HFFc6 (cell line): ENCODE measurements at regions not wholly inside any gene's neighbourhood (a gene's known extent, or its start where the extent isn't known, plus 50 kb on each side); places are given as distances from the start of the nearest gene placed in this dataset.

Source experiments
- DNase-seq: peaks from one replicate; pipeline ENCODE4 v3.0.0-alpha.2; 2018
- H3K27ac Mint-ChIP-seq: 2 replicates; pipeline ENCODE4 v1.8.0; 2020; ENCODE audit warnings: mild to moderate bottlenecking, mixed read lengths
- H3K27me3 Mint-ChIP-seq: 2 replicates; pipeline ENCODE4 v1.8.0; 2021; ENCODE audit warnings: mild to moderate bottlenecking, moderate library complexity, mixed read lengths; ENCODE audit not compliant: insufficient read depth
- H3K36me3 Mint-ChIP-seq: 2 replicates; pipeline ENCODE4 v1.8.0; 2021; ENCODE audit warnings: low read depth, mixed read lengths
- H3K4me1 Mint-ChIP-seq: 2 replicates; pipeline ENCODE4 v1.8.0; 2020; ENCODE audit warnings: low read depth, mixed read lengths
- H3K4me3 Mint-ChIP-seq: 2 replicates; pipeline ENCODE4 v1.8.0; 2020; ENCODE audit warnings: mild to moderate bottlenecking, moderate library complexity, mixed read lengths
- H3K9me3 Mint-ChIP-seq: 2 replicates; pipeline ENCODE4 v1.8.0; 2020; ENCODE audit warnings: mild to moderate bottlenecking, mixed read lengths
- CTCF ChIP-seq: fragments of 200-600 bp; sonication (generic); IDR thresholded peaks from 2 replicates; pipeline ENCODE4 v1.5.0; 2021; ENCODE audit warnings: antibody characterized with exemption, mild to moderate bottlenecking

- H3K4me1 Mint-ChIP-seq: no peaks in the 10 kb centered on the region
- H3K36me3 Mint-ChIP-seq: no peaks in the 10 kb centered on the region
- H3K27ac Mint-ChIP-seq: no peak overlapping the region
- no peaks in the 10 kb centered on the region for H3K9me3 Mint-ChIP-seq
- H3K27me3 Mint-ChIP-seq: no peaks in the 10 kb centered on the region; the same call in 1 of the 2 replicates
- no peak for TF ChIP-seq CTCF
- H3K4me3 Mint-ChIP-seq: no peak overlapping the region
- DNase-seq: no peak
Measured at GRCh38 chr5:15304914-15305834, 194.8 kb upstream of the FBXL7 start.

- H3K36me3 Mint-ChIP-seq: no peaks in the 10 kb centered on the region
- DNase-seq: no peak
- H3K27ac Mint-ChIP-seq: no peak overlapping the region
- no peak overlapping the region for H3K4me3 Mint-ChIP-seq
- H3K27me3 Mint-ChIP-seq: no peaks in the 10 kb centered on the region; the same call in 1 of the 2 replicates
- no peak for TF ChIP-seq CTCF
- no peaks in the 10 kb centered on the region for H3K4me1 Mint-ChIP-seq
- no peaks in the 10 kb centered on the region for H3K9me3 Mint-ChIP-seq
Measured at GRCh38 chr5:15304066-15304731, 195.8 kb upstream of the FBXL7 start.

GRCh38 chr5:15300141-15300540, 199.8 kb upstream of the FBXL7 start:
- no peaks in the 10 kb centered on the region for H3K36me3 Mint-ChIP-seq
- no peak for TF ChIP-seq CTCF
- no peaks in the 10 kb centered on the region for H3K9me3 Mint-ChIP-seq
- no peak overlapping the region for H3K4me3 Mint-ChIP-seq
- no peaks in the 10 kb centered on the region; the same call in 1 of the 2 replicates for H3K27me3 Mint-ChIP-seq
- no peak for DNase-seq
- H3K27ac Mint-ChIP-seq: no peak overlapping the region
- H3K4me1 Mint-ChIP-seq: no peaks in the 10 kb centered on the region

GRCh38 chr5:15290953-15291352, 209.0 kb upstream of the FBXL7 start:
- H3K4me1 Mint-ChIP-seq: peaks cover 4% of the 10 kb centered on the region
- no peak for DNase-seq
- no peak for TF ChIP-seq CTCF
- peaks cover 23% of the 10 kb centered on the region for H3K9me3 Mint-ChIP-seq
- H3K4me3 Mint-ChIP-seq: no peak overlapping the region
- no peak overlapping the region for H3K27ac Mint-ChIP-seq
- H3K27me3 Mint-ChIP-seq: peaks cover 2% of the 10 kb centered on the region; the same call in 1 of the 2 replicates
- peaks cover 4% of the 10 kb centered on the region; the same call in 1 of the 2 replicates for H3K36me3 Mint-ChIP-seq

- Mint-ChIP-seq H3K27me3 (peaks cover 2% of the 10 kb centered on the region; the same call in 1 of the 2 replicates), H3K27ac (no peak overlapping the region), H3K9me3 (peaks cover 9% of the 10 kb centered on the region), H3K36me3 (no peaks in the 10 kb centered on the region), H3K4me3 (no peak overlapping the region), H3K4me1 (peaks cover 7% of the 10 kb centered on the region)
- peak; percentile 15; the same call in 1 of the 2 replicates for TF ChIP-seq CTCF
- DNase-seq: no peak
Measured at GRCh38 chr5:15286650-15287049, 213.3 kb upstream of the FBXL7 start.
